ENCODE measurements at regions not wholly inside any gene's neighbourhood (a gene's known extent, or its start where the extent isn't known, plus 50 kb on each side); places are given as distances from the start of the nearest gene placed in this dataset.

GRCh38 chr3:153978006-153978405 is 143.2 kb upstream of the ARHGEF26 start:
- TF ChIP-seq CTCF (IDR thresholded peaks at IDR 0.05) (no peak), POLR2AphosphoS5 (IDR thresholded peaks at IDR 0.05) (no peak), POLR2A (IDR thresholded peaks at IDR 0.05) (no peak)

All from breast epithelium (tissue), 3 donors.